ENCODE measurements at regions not wholly inside any gene's neighbourhood (a gene's known extent, or its start where the extent isn't known, plus 50 kb on each side); places are given as distances from the start of the nearest gene placed in this dataset.

GRCh38 chr2:240207661-240208060 is 67.2 kb upstream of the OTOS start:
- TF ChIP-seq, protein P1, sequence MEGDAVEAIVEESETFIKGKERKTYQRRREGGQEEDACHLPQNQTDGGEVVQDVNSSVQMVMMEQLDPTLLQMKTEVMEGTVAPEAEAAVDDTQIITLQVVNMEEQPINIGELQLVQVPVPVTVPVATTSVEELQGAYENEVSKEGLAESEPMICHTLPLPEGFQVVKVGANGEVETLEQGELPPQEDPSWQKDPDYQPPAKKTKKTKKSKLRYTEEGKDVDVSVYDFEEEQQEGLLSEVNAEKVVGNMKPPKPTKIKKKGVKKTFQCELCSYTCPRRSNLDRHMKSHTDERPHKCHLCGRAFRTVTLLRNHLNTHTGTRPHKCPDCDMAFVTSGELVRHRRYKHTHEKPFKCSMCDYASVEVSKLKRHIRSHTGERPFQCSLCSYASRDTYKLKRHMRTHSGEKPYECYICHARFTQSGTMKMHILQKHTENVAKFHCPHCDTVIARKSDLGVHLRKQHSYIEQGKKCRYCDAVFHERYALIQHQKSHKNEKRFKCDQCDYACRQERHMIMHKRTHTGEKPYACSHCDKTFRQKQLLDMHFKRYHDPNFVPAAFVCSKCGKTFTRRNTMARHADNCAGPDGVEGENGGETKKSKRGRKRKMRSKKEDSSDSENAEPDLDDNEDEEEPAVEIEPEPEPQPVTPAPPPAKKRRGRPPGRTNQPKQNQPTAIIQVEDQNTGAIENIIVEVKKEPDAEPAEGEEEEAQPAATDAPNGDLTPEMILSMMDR (IDR thresholded peaks at IDR 0.05), result no peak
- H3K27ac ChIP-seq (ENCODE audit: low read depth in 1 of 2, low read length in 2 of 2), result no peak overlapping the region
- intact Hi-C loops (cut with micrococcal nuclease), result no loop called here
- no peaks in the 10 kb centered on the region for H3K4me1 Mint-ChIP-seq
- H3K9me3 ChIP-seq (replicated peaks in 1 of 2; ENCODE audit: control insufficient read depth in 1 of 2, insufficient read depth in 1 of 2, low read length in 2 of 2), result no peaks in the 10 kb centered on the region
- peaks cover 8 to 19% (median 11%) of the 10 kb centered on the region in 3 donors for H3K27me3 Mint-ChIP-seq (ENCODE audit: low read depth in 3 of 3)
- H3K36me3 Mint-ChIP-seq, result no peaks in the 10 kb centered on the region
- WGBS (ENCODE audit: insufficient coverage), result 83% methylated on average over 2 of the region's 4 CpGs
- H3K36me3 ChIP-seq (replicated peaks in 1 of 2; ENCODE audit: control insufficient read depth in 1 of 2, insufficient read depth in 2 of 2, low read length in 2 of 2), result no peaks in the 10 kb centered on the region
- H3K4me3 ChIP-seq (replicated peaks in 1 of 3; ENCODE audit: low read depth in 2 of 3, low read length in 3 of 3), result no peak overlapping the region
- no peaks in the 10 kb centered on the region for H4K20me1 ChIP-seq (ENCODE audit: insufficient read depth, low read length)
- H3K27ac Mint-ChIP-seq, result no peak overlapping the region
- no peak for DNase-seq
- no peak overlapping the region for H3K9ac ChIP-seq (ENCODE audit: insufficient read depth, low read length, poor library complexity, severe bottlenecking)
- H3K4me1 ChIP-seq (ENCODE audit: control insufficient read depth in 1 of 2, insufficient read depth in 2 of 2, low read length in 2 of 2), result no peaks in the 10 kb centered on the region
- H3K27me3 ChIP-seq (ENCODE audit: control insufficient read depth in 2 of 2, insufficient read depth in 2 of 2, low read length in 2 of 2), result no peaks in the 10 kb centered on the region
- peaks cover 0 to 9% (median 2%) of the 10 kb centered on the region in 7 donors for H3K9me3 Mint-ChIP-seq
- H3K4me3 Mint-ChIP-seq, result no peak overlapping the region
- no peaks in the 10 kb centered on the region for H3K79me2 ChIP-seq (ENCODE audit: insufficient read depth, low read length)
- no peak overlapping the region for H2AFZ ChIP-seq (ENCODE audit: insufficient read depth, low read depth, low read length, poor library complexity, severe bottlenecking)
- no peak overlapping the region for H3K4me2 ChIP-seq (replicated peaks; ENCODE audit: extremely low read depth, low read length, poor library complexity, severe bottlenecking)

- Histone ChIP-seq H3K79me2 (ENCODE audit: insufficient read depth, low read length) (no peaks in the 10 kb centered on the region), H3K4me1 (ENCODE audit: control insufficient read depth in 1 of 2, insufficient read depth in 2 of 2, low read length in 2 of 2) (no peaks in the 10 kb centered on the region), H3K27ac (ENCODE audit: low read depth in 1 of 2, low read length in 2 of 2) (no peak overlapping the region), H3K27me3 (ENCODE audit: control insufficient read depth in 2 of 2, insufficient read depth in 2 of 2, low read length in 2 of 2) (no peaks in the 10 kb centered on the region), H3K9me3 (replicated peaks in 1 of 2; ENCODE audit: control insufficient read depth in 1 of 2, insufficient read depth in 1 of 2, low read length in 2 of 2) (no peaks in the 10 kb centered on the region), H4K20me1 (ENCODE audit: insufficient read depth, low read length) (no peaks in the 10 kb centered on the region), H2AFZ (ENCODE audit: insufficient read depth, low read depth, low read length, poor library complexity, severe bottlenecking) (no peak overlapping the region), H3K36me3 (replicated peaks in 1 of 2; ENCODE audit: control insufficient read depth in 1 of 2, insufficient read depth in 2 of 2, low read length in 2 of 2) (no peaks in the 10 kb centered on the region), H3K4me2 (replicated peaks; ENCODE audit: extremely low read depth, low read length, poor library complexity, severe bottlenecking) (no peak overlapping the region), H3K4me3 (replicated peaks in 1 of 3; ENCODE audit: low read depth in 2 of 3, low read length in 3 of 3) (no peak overlapping the region), H3K9ac (ENCODE audit: insufficient read depth, low read length, poor library complexity, severe bottlenecking) (no peak overlapping the region)
- H3K9me3 Mint-ChIP-seq, result peaks cover 0 to 9% (median 2%) of the 10 kb centered on the region in 7 donors
- no peaks in the 10 kb centered on the region for H3K36me3 Mint-ChIP-seq
- H3K4me1 Mint-ChIP-seq, result no peaks in the 10 kb centered on the region
- no peak overlapping the region for H3K27ac Mint-ChIP-seq
- intact Hi-C loops (cut with micrococcal nuclease), result no loop called here
- H3K4me3 Mint-ChIP-seq, result no peak overlapping the region
- TF ChIP-seq, protein P1 (IDR thresholded peaks at IDR 0.05), result no peak
- WGBS (ENCODE audit: insufficient coverage), result 100% methylated on average over 1 of the region's 2 CpGs
- no peak for DNase-seq
- peaks cover 8 to 18% (median 11%) of the 10 kb centered on the region in 3 donors for H3K27me3 Mint-ChIP-seq (ENCODE audit: low read depth in 3 of 3)
Observed at GRCh38 chr2:240208096-240208495, 67.6 kb upstream of the OTOS start.

All from CD14-positive monocyte (primary cell).